Mucosa of descending colon (tissue), 3 donors: ENCODE measurements at regions not wholly inside any gene's neighbourhood (a gene's known extent, or its start where the extent isn't known, plus 50 kb on each side); places are given as distances from the start of the nearest gene placed in this dataset.

Experiments used
- ATAC-seq: fragments of 200-7000 bp; cut with Tn5 transposase; one replicate; pipeline ENCODE4 v1.9.1; 2020; ENCODE audit warnings: mild to moderate bottlenecking, moderate library complexity
- DNase-seq, 3 donors: peaks; one replicate each; pipeline ENCODE4 v3.0.0-alpha.2; 2020
- H3K36me3 ChIP-seq: fragments of 200-600 bp; one replicate; pipeline ENCODE4 v1.8.0; 2021; ENCODE audit warnings: low read depth, mild to moderate bottlenecking
- H3K4me1 ChIP-seq: fragments of 200-600 bp; one replicate; pipeline ENCODE4 v1.8.0; 2021; ENCODE audit warnings: low read depth, mild to moderate bottlenecking
- H3K4me3 ChIP-seq: fragments of 200-600 bp; one replicate; pipeline ENCODE4 v1.8.0; 2021; ENCODE audit warnings: mild to moderate bottlenecking
- H3K9me3 ChIP-seq: fragments of 200-600 bp; one replicate; pipeline ENCODE4 v1.8.0; 2021; ENCODE audit warnings: mild to moderate bottlenecking
- intact Hi-C, 2 donors: fragments of 100-400 bp; cut with DNase I in 1 of 2; cut with micrococcal nuclease in 1 of 2; formaldehyde crosslinking; loops; one replicate each; pipeline versions ENCODE4 v1.11.0 to v1.11.1; 2022; cut with DNase I, micrococcal nuclease
- TF ChIP-seq, protein P1 (sequence below): fragments of 200-600 bp; IDR thresholded peaks from one replicate; pipeline ENCODE4 v1.8.0; 2022; ENCODE audit warnings: antibody characterized with exemption, mild to moderate bottlenecking
- donor health status: DM: no; HTN: no; CAD: no; lungs with moderate emphysema.
- donor health status: DM: no; HTN: no; CAD: no.
- donor health status: DM: no; HTN: yes; CAD: no.

DNA sequence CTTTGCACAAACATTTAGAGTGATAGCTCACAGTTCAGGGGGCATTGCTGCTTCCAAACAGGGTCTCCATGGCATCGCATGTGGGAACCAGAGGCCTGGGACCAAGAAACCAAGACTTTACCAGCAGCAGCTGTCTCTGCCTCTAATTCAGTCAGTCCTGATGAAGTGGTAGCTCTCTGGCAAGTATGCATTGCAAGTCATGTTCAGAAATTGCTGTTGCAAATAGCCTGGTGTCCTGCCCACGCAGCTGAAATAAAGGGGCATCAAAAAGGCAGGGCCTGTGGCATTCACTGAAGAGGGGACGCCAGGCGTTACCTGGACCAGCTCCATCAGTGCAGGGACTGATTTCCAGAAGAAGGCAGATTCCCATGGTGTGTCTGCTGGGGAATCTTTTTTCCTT, 121.3 kb downstream of the CD47 start:
- intact Hi-C loops: no loop called here
- TF ChIP-seq, protein P1, sequence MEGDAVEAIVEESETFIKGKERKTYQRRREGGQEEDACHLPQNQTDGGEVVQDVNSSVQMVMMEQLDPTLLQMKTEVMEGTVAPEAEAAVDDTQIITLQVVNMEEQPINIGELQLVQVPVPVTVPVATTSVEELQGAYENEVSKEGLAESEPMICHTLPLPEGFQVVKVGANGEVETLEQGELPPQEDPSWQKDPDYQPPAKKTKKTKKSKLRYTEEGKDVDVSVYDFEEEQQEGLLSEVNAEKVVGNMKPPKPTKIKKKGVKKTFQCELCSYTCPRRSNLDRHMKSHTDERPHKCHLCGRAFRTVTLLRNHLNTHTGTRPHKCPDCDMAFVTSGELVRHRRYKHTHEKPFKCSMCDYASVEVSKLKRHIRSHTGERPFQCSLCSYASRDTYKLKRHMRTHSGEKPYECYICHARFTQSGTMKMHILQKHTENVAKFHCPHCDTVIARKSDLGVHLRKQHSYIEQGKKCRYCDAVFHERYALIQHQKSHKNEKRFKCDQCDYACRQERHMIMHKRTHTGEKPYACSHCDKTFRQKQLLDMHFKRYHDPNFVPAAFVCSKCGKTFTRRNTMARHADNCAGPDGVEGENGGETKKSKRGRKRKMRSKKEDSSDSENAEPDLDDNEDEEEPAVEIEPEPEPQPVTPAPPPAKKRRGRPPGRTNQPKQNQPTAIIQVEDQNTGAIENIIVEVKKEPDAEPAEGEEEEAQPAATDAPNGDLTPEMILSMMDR: no peak
- no peak for DNase-seq
- no peaks in the 10 kb centered on the region for H3K9me3 ChIP-seq
- peaks cover 4% of the 10 kb centered on the region for H3K4me1 ChIP-seq
- H3K4me3 ChIP-seq: no peak overlapping the region
- no peaks in the 10 kb centered on the region for H3K36me3 ChIP-seq
- ATAC-seq: no peak

DNA sequence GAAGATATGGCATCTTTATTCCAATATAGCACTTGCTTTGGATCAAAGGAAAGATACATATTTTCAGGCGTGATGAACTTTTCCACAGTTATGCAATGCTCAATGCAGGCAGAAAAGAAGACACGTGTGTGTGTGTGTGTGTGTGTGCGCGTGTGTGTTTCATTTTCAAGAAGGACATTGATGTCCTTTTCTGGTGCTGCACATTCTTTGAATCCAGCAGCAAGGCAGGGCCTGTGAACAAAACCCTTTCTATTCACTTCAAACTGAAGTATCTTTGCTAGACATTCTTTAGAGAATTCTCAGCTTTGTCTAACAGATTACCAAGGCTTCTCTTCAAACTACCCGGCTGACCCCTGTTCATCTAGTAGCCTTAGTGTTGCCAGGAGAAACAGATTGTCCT, 124.6 kb downstream of the CD47 start:
- H3K9me3 ChIP-seq: no peaks in the 10 kb centered on the region
- no peak for ATAC-seq
- TF ChIP-seq, protein P1: no peak
- H3K4me1 ChIP-seq: peaks cover 4% of the 10 kb centered on the region
- no peaks in the 10 kb centered on the region for H3K36me3 ChIP-seq
- intact Hi-C loops: no loop called here
- no peak for DNase-seq
- H3K4me3 ChIP-seq: no peak overlapping the region

DNA sequence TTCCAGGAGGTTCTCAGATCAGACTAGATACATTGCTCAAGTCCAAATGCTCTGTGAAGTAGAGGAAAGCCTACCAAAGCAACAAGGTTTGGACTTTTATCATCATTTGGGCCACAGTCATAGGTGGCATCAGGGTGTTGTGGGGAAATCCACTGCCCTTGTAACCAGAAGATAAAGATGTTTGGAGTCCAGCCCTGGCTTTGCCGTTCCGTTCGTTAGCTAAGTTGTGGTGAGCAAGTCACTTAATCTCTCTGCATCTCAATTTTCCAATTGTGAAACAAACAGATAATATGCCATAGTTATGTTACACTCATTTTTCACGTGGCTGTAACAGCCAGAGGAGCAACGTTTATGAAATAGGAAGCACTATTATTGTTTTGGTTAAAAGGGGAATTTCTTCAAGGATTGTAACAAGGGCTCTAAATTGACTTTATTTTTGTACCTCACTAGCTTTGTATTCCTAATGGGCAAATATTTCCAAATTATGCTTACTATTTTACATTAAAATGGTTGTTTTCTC, 125.6 kb downstream of the CD47 start:
- Histone ChIP-seq H3K9me3 (no peaks in the 10 kb centered on the region), H3K4me1 (peaks cover 1% of the 10 kb centered on the region), H3K4me3 (no peak overlapping the region), H3K36me3 (no peaks in the 10 kb centered on the region)
- intact Hi-C loops: no loop called here
- TF ChIP-seq, protein P1: no peak
- DNase-seq (no peak), ATAC-seq (no peak)

GRCh38 chr3:107963581-107963980, 127.2 kb downstream of the CD47 start:
- TF ChIP-seq, protein P1: no peak
- ATAC-seq (no peak), DNase-seq (no peak)

GRCh38 chr3:107962946-107963345, 127.9 kb downstream of the CD47 start:
- TF ChIP-seq, protein P1: no peak
- ATAC-seq (peak; percentile 69), DNase-seq (no peak)
- intact Hi-C loops: no loop called here
- Histone ChIP-seq H3K4me1 (no peaks in the 10 kb centered on the region), H3K4me3 (no peak overlapping the region), H3K36me3 (no peaks in the 10 kb centered on the region), H3K9me3 (no peaks in the 10 kb centered on the region)

More at GRCh38 chr3:107963581-107963980, 127.2 kb downstream of the CD47 start:
- H3K9me3 ChIP-seq: no peaks in the 10 kb centered on the region
- no peak overlapping the region for H3K4me3 ChIP-seq
- no peaks in the 10 kb centered on the region for H3K4me1 ChIP-seq
- H3K36me3 ChIP-seq: no peaks in the 10 kb centered on the region
- intact Hi-C loops: no loop called here

DNA sequence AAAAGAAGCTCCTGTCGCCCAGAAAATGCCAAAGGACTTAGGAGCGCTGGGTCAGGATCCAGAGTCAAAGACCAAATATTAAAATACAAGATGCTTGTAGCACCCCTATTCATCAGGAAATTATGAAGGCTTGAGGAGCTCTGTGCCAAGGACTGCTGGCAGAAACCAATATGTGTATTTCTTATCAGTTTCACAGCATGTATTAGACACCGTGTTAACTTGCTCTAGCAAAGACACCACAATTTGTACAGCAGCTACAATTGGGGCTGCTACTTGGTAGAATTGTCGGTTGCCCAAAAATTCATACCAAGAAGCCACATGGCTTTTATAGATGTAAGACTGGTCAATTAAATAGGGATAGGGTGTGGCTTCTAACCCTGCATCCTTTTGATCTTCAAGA, 128.8 kb downstream of the CD47 start:
- ATAC-seq: no peak

More for the DNA sequence above, 128.8 kb downstream of the CD47 start:
- Histone ChIP-seq H3K36me3 (no peaks in the 10 kb centered on the region), H3K4me1 (no peaks in the 10 kb centered on the region), H3K9me3 (no peaks in the 10 kb centered on the region), H3K4me3 (no peak overlapping the region)
- intact Hi-C loops: no loop called here
- no peak for DNase-seq
- TF ChIP-seq, protein P1: no peak
